CD4-positive, alpha-beta T cell treated with Interferon gamma for 1 hour (primary cell): ENCODE measurements at regions not wholly inside any gene's neighbourhood (a gene's known extent, or its start where the extent isn't known, plus 50 kb on each side); places are given as distances from the start of the nearest gene placed in this dataset.
"Not testable (repeated sequence)": the region's sequence is repeated elsewhere in the genome, so short reads cannot be mapped to it uniquely, and the experiment has no call there.

Experiments used
- DNase-seq: peaks from one replicate; pipeline ENCODE4 v3.0.0-alpha.2; 2020

DNA sequence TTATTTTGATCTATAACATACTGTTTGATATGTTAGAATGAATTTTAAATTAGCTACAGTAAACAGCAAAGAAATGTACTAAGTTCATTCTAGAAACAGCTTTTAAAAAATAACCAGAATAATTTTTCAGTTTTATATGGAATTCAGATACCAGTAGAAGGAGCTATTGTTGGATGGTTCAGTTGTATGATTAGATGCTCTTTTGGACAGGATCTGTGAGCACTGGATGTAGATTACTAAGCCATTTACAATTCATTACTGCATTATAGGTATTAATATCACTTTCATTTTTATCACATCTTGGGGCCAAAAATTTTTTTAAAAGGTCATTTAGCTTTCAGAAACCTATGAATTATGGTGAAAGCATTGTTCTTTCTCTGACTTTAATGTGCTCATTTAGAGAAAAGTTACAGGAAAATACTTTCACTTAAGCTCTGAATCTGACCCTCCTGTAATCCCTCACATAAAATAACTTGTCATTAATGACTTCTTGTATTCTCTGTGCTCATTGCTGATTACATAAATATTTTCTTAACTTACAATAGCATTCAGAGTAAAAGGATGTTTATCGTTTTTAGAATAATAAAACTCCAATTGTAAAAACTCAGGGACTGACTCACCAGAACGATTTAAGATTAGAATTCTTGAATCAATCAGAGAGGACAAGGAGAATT is 750.2 kb downstream of the SLC4A3 start:
- no peak for DNase-seq

DNA sequence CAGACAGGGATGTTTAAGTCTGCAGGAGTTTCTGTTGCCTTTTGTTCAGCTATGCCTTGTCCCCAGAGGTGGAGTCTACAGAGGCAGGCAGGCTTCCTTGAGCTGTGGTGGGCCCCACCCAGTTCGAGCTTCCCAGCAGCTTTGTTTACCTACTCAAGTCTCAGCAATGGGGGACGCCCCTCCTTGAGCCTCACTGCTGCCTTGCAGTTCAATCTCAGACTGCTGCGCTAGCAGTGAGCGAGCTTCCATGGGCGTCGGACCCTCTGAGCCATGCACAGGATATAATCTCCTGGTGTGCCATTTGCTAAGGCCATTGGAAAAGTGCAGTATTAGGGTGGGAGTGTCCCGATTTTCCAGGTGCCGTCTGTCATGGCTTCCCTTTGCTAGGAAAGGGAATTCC is 760.3 kb downstream of the SLC4A3 start:
- not testable (repeated sequence) for DNase-seq

- no peak for DNase-seq
Observed at GRCh38 chr2:220393711-220394110, 766.3 kb downstream of the SLC4A3 start.

DNA sequence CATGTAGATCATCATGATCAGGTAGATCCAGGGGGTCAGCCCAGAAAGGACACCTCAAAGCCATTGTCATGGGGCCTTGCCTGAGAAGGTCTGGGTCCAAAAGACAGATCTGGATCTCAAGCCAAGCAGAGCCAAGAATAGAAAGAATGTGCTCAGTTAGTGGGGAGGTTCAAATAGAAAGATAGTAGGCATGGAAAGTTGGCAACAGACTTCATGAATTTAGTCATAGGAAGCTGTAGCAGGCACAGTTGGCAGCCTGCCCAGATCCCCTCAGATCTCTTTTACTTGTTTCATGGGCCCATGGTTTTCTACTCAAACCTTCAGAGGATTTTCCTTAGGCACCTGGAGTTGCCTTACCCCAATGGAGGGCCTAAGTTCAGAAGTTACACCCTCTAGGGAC is 767.0 kb downstream of the SLC4A3 start:
- no peak for DNase-seq

DNA sequence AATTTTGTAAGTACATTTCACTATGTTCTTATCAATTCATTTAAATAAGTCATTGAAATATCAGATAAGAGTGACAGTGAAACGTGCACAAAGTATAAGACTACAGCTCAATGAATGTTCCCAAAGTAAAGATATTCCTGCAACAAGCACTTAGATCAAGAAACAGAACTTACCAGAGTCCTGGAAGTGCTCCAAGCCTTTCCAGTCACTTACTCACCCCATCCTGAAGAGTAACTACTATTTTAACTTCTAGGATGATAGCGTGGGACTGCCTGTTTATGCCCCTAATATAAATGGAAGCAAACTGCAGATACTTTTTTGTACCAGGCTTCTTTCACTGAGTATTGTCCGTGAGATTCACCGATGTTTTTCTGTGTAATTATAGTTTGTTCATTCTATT is 768.9 kb downstream of the SLC4A3 start:
- DNase-seq, result no peak

GRCh38 chr2:220410296-220410695 is 782.9 kb downstream of the SLC4A3 start:
- DNase-seq, result no peak

DNA sequence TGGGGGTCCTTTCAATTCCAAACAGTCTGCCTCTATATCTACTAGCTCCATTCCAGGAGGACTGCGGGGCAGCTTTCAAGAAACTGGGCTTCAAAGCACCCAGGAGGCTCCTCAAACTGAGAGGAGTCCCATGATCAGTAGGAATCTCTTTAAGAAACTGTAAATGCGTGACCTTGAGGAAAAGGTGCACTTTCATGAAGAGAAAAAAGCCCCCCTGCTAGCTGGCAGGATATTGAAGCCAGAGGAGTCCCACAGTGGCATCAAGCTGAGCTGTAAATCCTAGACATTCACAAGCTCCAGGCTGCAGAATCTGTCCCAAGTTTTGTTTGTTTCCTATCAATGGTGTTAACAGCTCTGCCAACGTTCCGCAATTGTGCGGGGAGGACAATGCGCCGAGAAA is 790.1 kb downstream of the SLC4A3 start:
- DNase-seq, result no peak

DNA sequence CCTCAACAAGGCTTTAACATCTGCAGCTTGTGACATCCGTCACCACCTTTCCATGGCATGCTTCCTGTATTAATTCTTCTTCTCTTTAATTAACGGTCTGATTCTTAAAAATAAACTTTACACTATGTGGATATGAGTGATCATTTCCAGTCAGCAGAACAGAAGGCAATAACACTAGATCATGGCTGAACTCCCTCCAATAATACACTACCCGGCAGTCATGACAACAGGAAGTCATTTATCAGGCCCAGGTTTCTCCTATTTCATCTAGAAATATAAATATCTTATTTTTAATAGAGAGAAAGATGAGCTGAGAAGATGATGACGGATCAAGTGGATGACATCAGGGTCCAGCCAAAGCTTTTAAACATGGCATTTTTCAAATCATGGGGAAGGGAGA is 792.2 kb downstream of the SLC4A3 start:
- DNase-seq, result no peak

DNA sequence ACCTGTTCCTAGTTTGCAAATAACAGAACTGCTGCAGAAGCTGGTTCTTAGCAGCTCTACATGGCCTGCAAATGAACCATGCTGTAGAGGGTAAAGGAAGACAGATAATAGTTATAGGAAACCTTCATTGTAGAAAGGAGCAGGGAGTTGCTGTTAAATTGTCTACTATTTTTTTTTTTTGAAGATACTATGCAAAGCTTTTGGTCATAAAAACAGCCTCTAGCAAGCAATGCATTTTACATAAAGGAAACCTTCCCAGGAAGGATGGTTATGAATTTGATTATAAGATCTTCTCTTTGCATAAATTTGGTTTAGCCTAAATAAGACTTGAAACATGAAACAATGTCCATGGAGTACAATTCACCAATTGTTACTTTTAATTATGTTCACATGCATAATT is 793.4 kb downstream of the SLC4A3 start:
- DNase-seq, result no peak

DNA sequence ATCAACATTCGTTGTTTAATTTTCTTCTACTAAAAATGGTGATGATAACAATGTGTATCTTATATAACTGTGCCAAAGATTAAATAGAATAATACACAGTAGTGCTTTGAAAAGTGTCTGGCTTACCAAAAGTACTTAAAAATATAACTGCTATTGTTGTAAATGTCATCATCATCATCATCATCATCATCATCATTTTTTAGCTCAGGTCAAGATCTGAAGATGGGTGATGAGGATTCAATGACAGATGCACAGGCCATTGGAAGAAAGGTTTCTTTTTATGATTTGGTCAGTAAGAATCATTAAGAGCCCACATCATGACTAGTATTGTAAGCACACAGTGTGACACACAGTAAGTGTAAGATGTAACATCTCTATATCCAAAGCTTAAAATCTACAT is 795.2 kb downstream of the SLC4A3 start:
- no peak for DNase-seq

- DNase-seq, result no peak
Observed at GRCh38 chr2:220424561-220424960, 797.1 kb downstream of the SLC4A3 start.

DNA sequence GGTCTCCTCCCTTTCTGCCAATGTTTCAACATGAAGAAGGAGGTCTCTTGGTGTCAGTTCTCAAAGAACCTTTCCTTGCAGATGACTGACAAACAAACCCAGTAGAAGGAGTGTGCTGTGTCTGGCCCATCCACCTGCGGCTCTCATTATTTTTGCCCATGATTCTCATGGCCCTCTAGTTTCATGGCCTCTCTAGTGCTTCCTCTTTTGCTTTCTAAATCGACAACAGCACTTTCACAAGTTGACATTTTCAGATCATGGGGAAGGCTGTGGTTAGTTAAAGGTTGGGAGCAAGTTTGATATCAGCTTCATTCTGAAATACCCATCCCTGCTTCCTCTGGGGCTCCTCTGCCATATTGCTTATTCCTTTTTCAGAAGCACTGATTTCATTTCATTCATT is 805.2 kb downstream of the SLC4A3 start:
- no peak for DNase-seq

GRCh38 chr2:220433131-220433530 is 805.7 kb downstream of the SLC4A3 start:
- DNase-seq, result no peak

DNA sequence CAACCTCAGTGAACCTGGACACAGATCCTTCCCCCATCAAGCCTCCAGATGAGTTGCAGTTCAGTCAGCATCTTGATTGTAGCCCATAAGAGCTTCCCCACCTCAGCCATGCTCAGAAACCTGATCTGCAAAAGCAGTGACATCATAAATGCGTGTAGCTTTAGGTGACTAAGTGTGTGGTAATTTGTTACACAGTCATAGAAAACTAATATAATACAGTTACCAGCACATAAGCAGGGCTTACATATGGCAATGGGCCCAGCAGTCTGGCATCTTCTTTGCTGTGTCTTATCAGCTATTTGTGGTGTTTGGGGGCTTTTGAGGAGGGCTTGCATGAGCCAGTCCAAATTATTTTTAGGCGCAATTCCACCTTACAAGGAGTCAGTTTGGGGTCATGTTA is 807.0 kb downstream of the SLC4A3 start:
- no peak for DNase-seq

DNA sequence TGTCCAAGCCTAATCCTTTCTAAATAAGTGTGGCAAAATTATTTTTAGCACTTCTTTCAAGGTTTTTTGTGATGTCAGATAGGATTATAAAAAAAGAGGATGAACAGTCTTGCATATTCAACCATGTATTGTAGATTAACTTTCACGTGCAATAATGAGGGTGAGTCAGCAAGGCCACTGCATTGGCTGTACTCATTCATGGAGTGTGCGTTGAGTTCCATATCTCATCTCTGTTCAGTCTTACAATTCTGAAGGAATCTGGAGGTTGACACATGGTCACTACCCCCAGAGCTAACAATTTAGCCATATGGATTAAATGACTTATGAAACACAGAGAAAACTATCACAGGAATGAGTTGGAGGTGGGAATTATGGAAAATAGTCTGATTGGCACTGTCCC is 810.5 kb downstream of the SLC4A3 start:
- no peak for DNase-seq

DNA sequence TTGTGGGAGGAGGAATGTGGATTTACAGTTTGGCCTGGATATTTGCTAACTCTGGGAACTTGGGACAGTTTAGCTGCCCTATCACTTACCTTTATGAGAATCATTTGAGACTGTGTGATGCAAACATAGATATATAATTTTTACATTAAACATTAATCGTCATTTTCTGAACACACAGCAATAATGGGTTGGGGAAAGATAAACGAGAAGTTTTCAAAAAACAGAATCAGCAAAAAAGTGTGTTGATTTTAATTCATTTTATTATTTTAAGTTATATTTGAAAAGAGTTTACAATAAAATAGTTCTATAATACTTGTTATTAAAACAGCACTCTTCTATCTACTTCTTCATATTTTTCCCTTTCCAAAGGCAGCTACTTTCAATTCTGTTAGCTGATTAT is 813.3 kb downstream of the SLC4A3 start:
- DNase-seq, result no peak

DNA sequence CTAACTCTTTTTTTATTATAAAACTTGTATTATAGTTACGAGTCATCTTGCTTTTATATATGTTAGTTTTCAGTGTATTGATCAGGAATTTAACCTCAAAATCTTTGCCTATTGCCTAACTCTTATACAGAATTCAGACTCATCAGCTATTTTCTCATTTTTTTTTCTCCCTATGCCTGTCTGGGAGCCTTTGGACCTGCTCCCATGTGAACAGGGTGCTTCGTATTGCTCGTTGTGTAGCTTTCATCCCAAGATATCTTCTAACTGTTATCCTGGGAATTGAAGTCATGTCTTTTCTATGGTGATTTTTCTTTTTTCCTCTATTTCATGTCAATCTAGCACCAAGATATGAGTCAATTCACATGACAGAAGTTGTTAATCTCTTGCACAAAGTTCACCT is 814.0 kb downstream of the SLC4A3 start:
- DNase-seq, result no peak

GRCh38 chr2:220442012-220442411 is 814.6 kb downstream of the SLC4A3 start:
- DNase-seq, result no peak

- DNase-seq, result no peak
Observed at GRCh38 chr2:220445429-220446105, 818.1 kb downstream of the SLC4A3 start.

- no peak for DNase-seq
Observed at GRCh38 chr2:220446106-220446712, 818.8 kb downstream of the SLC4A3 start.

GRCh38 chr2:220450846-220451245 is 823.4 kb downstream of the SLC4A3 start:
- no peak for DNase-seq

DNA sequence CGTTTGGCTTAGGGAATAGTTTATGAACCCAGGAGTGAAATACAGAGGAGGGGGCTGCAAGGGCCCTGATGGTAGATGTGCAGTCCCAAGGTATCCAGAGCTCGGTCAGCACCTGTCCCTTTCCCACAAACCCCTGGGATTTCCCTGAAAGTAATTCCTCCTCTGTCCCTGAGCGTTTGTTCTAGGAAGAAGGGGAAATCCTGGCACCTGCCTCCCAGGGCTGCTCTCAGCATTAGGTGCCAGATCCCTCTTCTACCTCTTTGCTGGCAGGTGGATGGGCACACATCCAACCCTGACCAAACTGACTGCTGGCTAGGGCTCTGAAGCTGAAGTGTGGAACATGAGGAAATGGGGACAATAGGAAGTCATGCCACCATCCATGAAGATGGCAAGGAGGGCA is 824.0 kb downstream of the SLC4A3 start:
- no peak for DNase-seq

- no peak for DNase-seq
Observed at GRCh38 chr2:220452561-220452960, 825.1 kb downstream of the SLC4A3 start.

DNA sequence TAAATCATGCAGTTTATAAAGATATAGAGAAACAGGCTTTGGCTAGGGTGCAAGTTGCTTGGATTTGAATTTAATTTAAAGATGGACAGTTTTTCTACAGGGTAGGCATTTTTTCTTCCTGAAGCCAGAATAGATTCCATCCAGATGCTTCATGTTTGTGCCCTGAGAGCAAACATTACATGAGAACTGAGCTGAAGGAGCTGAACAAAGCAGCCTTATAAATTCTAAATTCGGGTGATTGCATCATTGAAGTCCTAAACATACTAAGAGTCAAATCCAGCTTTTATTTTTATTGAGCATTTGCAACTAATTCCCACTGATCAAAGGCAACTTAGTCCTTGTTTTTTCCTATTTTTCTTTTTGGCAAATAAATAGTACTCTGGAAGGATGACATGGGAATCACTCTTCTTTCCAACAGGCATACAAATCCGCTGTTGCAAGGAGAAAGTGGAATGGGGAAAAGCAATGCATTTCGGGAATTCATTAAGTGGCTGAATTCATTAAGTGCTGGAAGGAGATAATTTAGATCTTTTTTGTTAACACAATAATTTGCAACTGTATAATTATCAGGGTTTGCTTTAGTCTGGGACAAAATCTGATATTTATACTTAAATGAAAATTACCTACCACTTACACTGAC is 828.0 kb downstream of the SLC4A3 start:
- no peak for DNase-seq
